B cell (primary cell): ENCODE measurements at regions not wholly inside any gene's neighbourhood (a gene's known extent, or its start where the extent isn't known, plus 50 kb on each side); places are given as distances from the start of the nearest gene placed in this dataset.

Experiments used
- CTCF ChIP-seq: fragments of 200-600 bp; IDR thresholded peaks from one replicate; pipeline ENCODE4 v1.8.0; 2022; ENCODE audit warnings: antibody characterized with exemption, mild to moderate bottlenecking
- EZH2 ChIP-seq: IDR thresholded peaks from 2 replicates; pipeline ENCODE4 v1.6.1; 2012; ENCODE audit warnings: borderline replicate concordance, low read depth, mild to moderate bottlenecking, moderate library complexity, low read length; ENCODE audit not compliant: insufficient read depth, poor library complexity, severe bottlenecking

GRCh38 chr14:85471744-85472143, 58.2 kb upstream of the FLRT2 start:
- TF ChIP-seq EZH2, result no peak
- TF ChIP-seq CTCF, result no peak
